ENCODE measurements at regions not wholly inside any gene's neighbourhood (a gene's known extent, or its start where the extent isn't known, plus 50 kb on each side); places are given as distances from the start of the nearest gene placed in this dataset.

DNA sequence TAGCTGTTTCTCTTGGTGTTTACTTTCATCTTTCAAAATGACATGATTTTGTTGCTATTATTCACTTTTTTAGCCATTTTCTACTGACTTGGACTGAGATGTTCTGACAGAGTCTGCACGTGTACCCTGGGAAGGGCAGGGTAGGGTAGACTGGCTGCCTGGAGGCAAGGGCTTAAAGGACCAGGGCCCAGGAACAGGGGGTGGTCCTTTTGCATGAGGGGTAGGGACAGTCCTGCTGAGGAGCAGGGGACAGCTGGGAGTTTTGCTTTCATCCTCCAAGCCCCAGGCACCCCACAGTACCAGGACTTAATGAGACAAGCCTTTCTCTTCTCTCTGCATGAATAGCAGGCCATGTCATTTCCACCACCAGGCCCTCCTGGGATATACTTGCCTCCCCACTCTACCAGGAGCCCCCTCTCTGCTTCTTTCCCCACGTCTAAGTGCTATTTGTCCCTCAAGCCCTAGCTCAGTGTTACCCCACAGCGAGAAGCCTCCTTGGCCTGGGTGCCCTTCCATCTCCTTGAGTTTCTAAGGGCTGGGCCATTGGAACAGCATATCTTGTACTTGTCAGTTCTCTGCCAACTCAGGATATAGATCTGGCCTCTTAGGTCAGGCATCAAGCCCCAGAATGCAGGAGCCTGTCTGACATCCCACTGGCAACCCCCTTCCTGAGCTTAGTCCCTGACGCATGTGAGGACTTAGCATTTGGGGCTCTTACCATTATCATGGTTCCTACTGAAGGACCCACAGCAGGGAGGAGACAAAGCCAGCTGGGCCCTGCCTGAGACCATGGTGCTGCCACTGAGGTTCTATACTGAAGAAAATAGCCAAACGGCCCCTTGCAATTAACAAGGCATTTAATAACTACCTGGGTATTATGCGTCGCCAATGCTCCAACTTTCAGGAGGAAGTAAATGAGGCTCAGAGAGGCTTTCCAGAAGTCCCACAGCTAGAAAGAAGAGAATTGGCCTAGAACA lies 78.4 kb upstream of the UNC5B start:
- DNase-seq (ENCODE audit: low read depth, low spot score) = no peak
- no peaks in the 10 kb centered on the region for H3K27me3 Mint-ChIP-seq (ENCODE audit: low read depth)
- H3K9me3 Mint-ChIP-seq = no peaks in the 10 kb centered on the region
- H3K27ac Mint-ChIP-seq (ENCODE audit: unreplicated experiment) = no peak overlapping the region
- peaks cover 44% of the 10 kb centered on the region for H3K4me1 Mint-ChIP-seq
- no peak for TF ChIP-seq CTCF (conservative IDR thresholded peaks at IDR 0.05)
- H3K36me3 Mint-ChIP-seq (ENCODE audit: low read depth) = no peaks in the 10 kb centered on the region
- H3K4me3 Mint-ChIP-seq = no peak overlapping the region

DNA sequence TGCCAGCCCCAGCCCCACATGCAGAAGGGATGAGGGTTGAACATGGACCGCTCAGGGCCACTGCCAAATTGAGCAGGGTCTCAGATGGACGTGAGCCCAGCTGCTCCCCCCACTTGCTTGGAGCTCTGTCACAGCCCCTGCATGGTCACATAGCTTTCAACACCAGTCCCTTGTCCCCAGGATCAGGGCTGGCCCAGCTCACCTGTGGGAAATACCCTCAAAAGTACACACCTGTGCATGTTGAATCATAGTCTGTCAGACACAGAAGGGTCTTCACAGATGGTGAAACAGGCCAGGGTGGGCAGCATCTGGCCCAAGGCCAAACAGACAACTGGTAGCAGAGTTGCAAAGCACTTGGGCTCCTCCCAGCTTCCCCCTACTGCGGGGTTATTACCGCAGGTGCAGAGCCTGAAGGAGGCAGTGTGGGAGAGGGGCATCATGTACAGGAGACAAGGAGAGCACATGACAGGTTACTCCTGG lies 77.6 kb upstream of the UNC5B start:
- Mint-ChIP-seq H3K9me3 (no peaks in the 10 kb centered on the region), H3K27me3 (ENCODE audit: low read depth) (no peaks in the 10 kb centered on the region), H3K27ac (ENCODE audit: unreplicated experiment) (no peak overlapping the region), H3K4me3 (no peak overlapping the region), H3K4me1 (peaks cover 44% of the 10 kb centered on the region), H3K36me3 (ENCODE audit: low read depth) (no peaks in the 10 kb centered on the region)
- TF ChIP-seq CTCF (conservative IDR thresholded peaks at IDR 0.05) = no peak
- no peak for DNase-seq (ENCODE audit: low read depth, low spot score)

DNA sequence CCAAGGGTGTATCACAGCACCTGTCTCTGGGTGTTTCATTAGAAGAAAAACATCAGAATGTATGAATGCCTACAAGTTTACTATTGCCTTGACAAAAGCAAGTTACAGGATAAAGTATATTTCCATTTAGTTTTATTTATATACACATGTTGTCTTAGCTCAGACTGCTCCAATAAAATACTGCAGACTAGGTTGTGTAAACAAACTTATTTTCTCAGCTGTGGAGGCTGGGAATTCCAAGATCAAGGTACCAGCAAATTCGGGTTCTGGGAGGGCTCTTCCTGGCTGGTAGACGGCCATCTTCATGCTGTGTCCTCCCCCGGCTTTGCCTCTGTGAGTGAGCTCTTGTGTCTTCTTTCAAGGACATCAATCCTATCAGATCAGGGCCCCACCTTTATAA lies 77.1 kb upstream of the UNC5B start:
- Mint-ChIP-seq H3K4me3 (no peak overlapping the region), H3K27ac (ENCODE audit: unreplicated experiment) (no peak overlapping the region), H3K36me3 (ENCODE audit: low read depth) (no peaks in the 10 kb centered on the region), H3K4me1 (peaks cover 44% of the 10 kb centered on the region), H3K9me3 (no peaks in the 10 kb centered on the region), H3K27me3 (ENCODE audit: low read depth) (no peaks in the 10 kb centered on the region)
- DNase-seq (ENCODE audit: low read depth, low spot score) = no peak
- TF ChIP-seq CTCF (conservative IDR thresholded peaks at IDR 0.05) = no peak

- Mint-ChIP-seq H3K27ac (ENCODE audit: unreplicated experiment) (peak overlapping the region; percentile 94), H3K27me3 (ENCODE audit: low read depth) (no peaks in the 10 kb centered on the region), H3K4me1 (peaks cover 39% of the 10 kb centered on the region), H3K9me3 (no peaks in the 10 kb centered on the region), H3K36me3 (ENCODE audit: low read depth) (no peaks in the 10 kb centered on the region), H3K4me3 (peak overlapping the region; percentile 58)
- peak; percentile 51 for DNase-seq (ENCODE audit: low read depth, low spot score)
- TF ChIP-seq CTCF (conservative IDR thresholded peaks at IDR 0.05) = no peak
Measured at GRCh38 chr10:71136036-71136721, 76.2 kb upstream of the UNC5B start.

GRCh38 chr10:71137701-71138100 lies 74.7 kb upstream of the UNC5B start:
- Mint-ChIP-seq H3K27ac (ENCODE audit: unreplicated experiment) (no peak overlapping the region), H3K4me3 (no peak overlapping the region), H3K36me3 (ENCODE audit: low read depth) (no peaks in the 10 kb centered on the region), H3K27me3 (ENCODE audit: low read depth) (no peaks in the 10 kb centered on the region), H3K4me1 (peaks cover 35% of the 10 kb centered on the region), H3K9me3 (no peaks in the 10 kb centered on the region)
- no peak for DNase-seq (ENCODE audit: low read depth, low spot score)
- no peak for TF ChIP-seq CTCF (conservative IDR thresholded peaks at IDR 0.05)

All from neural crest cell (in vitro differentiated cells).